Lower leg skin (tissue), 4 donors: ENCODE measurements at regions not wholly inside any gene's neighbourhood (a gene's known extent, or its start where the extent isn't known, plus 50 kb on each side); places are given as distances from the start of the nearest gene placed in this dataset.

Experiments
- DNase-seq, 2 donors: peaks; one replicate each; pipeline ENCODE4 v3.0.0-alpha.2; 2019; ENCODE audit warnings: low spot score in 2 of 2
- H3K4me3 ChIP-seq: fragments of 200-600 bp; sonication (generic); 2 replicates; pipeline ENCODE4 v1.5.1; 2017; ENCODE audit warnings: mild to moderate bottlenecking, low read depth; ENCODE audit not compliant: poor library complexity, severe bottlenecking
- CTCF ChIP-seq, 3 donors: fragments of 450-650 bp; IDR thresholded peaks; one replicate each; pipeline ENCODE4 v1.5.1; 2016; ENCODE audit warnings: antibody characterized with exemption in 3 of 3, mild to moderate bottlenecking in 3 of 3, moderate library complexity in 2 of 3
- POLR2A ChIP-seq, 2 donors: fragments of 450-650 bp; IDR thresholded peaks; one replicate each; pipeline ENCODE4 v1.6.1; 2016 to 2017; ENCODE audit warnings: antibody characterized with exemption in 2 of 2, mild to moderate bottlenecking in 1 of 2, moderate library complexity in 1 of 2
- WGBS, 2 donors: methylation state at CpG; one replicate each; pipeline ENCODE4 v1.1.5; 2018; 5-methylcytosine and 5-hydroxymethylcytosine counted together
- intact Hi-C: fragments of 100-400 bp; cut with DNase I; formaldehyde crosslinking; loops from one replicate; pipeline ENCODE4 v1.15.0; 2023; ENCODE audit warnings: low total_unique reads

GRCh38 chr7:27472043-27472442 is 190.6 kb downstream of the HIBADH start:
- no peak for DNase-seq
- TF ChIP-seq CTCF (IDR thresholded peaks at IDR 0.05) (no peak), POLR2A (IDR thresholded peaks at IDR 0.05) (no peak)
- no peak overlapping the region for H3K4me3 ChIP-seq
- intact Hi-C loops = no loop called here
- WGBS, 2 donors = 64 to 67% methylated on average over 4 of the region's 4 CpGs
